Naive thymus-derived CD8-positive, alpha-beta T cell (primary cell): ENCODE measurements at regions not wholly inside any gene's neighbourhood (a gene's known extent, or its start where the extent isn't known, plus 50 kb on each side); places are given as distances from the start of the nearest gene placed in this dataset.

Experiments
- ATAC-seq, 2 donors: fragments of 150-1000 bp; cut with Tn5 transposase in 1 of 2; sonication (Bioruptor Pico), chemical (Tn5 transposase) in 1 of 2; 1 replicate in 1 of 2; 2 replicates in 1 of 2; pipeline ENCODE4 v1.10.0; 2021; ENCODE audit warnings: mild to moderate bottlenecking in 2 of 2, moderate library complexity in 2 of 2
- POLR2A ChIA-PET: fragments of 350-600 bp; sonication (Branson Sonifier 250); formaldehyde crosslinking; loops from one replicate; lab custom pipeline; 2021; ENCODE audit warnings: antibody characterized with exemption; lab: Charles Lee
- DNase-seq, 10 donors: peaks; one replicate each; pipeline versions ENCODE4 v3.0.0 to v3.0.0-alpha.2; 2020 to 2022
- H3K27ac Mint-ChIP-seq, 10 donors: one replicate each; pipeline ENCODE4 v1.8.0; 2020 to 2022; ENCODE audit warnings: mild to moderate bottlenecking in 10 of 10, mixed read lengths in 10 of 10, moderate library complexity in 4 of 10, inconsistent platforms in 1 of 10
- H3K27me3 Mint-ChIP-seq, 5 donors: one replicate each; pipeline ENCODE4 v1.8.0; 2021 to 2022; ENCODE audit warnings: mixed read lengths in 5 of 5
- H3K36me3 Mint-ChIP-seq, 3 donors: one replicate each; pipeline ENCODE4 v1.8.0; 2020 to 2022; ENCODE audit warnings: mixed read lengths in 3 of 3, mild to moderate bottlenecking in 2 of 3, inconsistent platforms in 1 of 3
- H3K4me1 Mint-ChIP-seq, 4 donors: one replicate each; pipeline ENCODE4 v1.8.0; 2021 to 2022; ENCODE audit warnings: mixed read lengths in 4 of 4
- H3K4me3 Mint-ChIP-seq, 10 donors: one replicate each; pipeline ENCODE4 v1.8.0; 2020 to 2022; ENCODE audit warnings: mild to moderate bottlenecking in 10 of 10, mixed read lengths in 10 of 10, moderate library complexity in 6 of 10, inconsistent platforms in 1 of 10
- H3K9me3 Mint-ChIP-seq, 9 donors: one replicate each; pipeline ENCODE4 v1.8.0; 2020 to 2022; ENCODE audit warnings: mixed read lengths in 9 of 9, mild to moderate bottlenecking in 3 of 9, inconsistent platforms in 1 of 9, moderate library complexity in 1 of 9

DNA sequence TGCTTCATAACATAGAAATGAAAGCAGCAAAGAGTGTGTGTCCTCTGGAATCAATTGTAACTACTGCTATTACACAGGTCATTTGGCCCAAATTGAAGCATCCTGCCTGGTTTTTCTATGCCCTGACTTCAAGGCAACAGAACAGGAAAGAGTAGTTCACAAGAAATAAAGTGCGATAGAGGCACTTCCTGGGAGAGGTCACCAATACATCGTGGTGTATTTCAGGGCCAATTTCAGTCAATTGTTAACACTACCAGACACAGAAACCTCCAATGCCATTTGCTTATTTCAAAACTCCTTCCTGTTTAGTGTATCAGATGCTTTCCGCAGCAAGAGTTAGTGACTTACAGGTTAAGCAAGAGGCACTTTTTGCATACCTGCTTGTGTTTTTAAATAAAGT, 292.1 kb downstream of the ETAA1 start:
- peaks cover 0 to 11% (median 0%) of the 10 kb centered on the region in 4 donors for H3K4me1 Mint-ChIP-seq
- H3K9me3 Mint-ChIP-seq: peaks cover 0 to 13% (median 0%) of the 10 kb centered on the region in 9 donors
- H3K27me3 Mint-ChIP-seq: peaks cover 5 to 40% (median 16%) of the 10 kb centered on the region in 5 donors
- DNase-seq (no peak), ATAC-seq (no peak)
- H3K36me3 Mint-ChIP-seq: no peaks in the 10 kb centered on the region
- no peak overlapping the region for H3K27ac Mint-ChIP-seq
- no peak overlapping the region for H3K4me3 Mint-ChIP-seq
- POLR2A ChIA-PET: no interaction called here

DNA sequence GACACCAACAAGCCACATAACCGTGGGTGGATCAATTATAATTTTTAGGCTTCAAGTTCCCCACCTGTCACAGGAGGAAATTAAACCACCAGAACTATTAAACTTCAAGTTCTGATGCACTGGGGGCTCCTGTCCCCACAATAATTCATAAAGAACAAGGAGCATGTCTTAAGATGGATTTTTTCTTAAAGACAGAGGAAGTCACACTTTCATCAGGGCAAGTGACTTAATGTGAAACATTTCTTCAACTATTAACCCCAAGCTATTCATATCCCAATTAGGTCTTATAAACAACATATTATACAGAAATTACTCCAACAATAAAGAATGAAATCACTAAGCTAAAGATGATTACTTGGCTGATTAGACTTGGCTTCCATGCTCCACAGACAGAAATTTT, 292.5 kb downstream of the ETAA1 start:
- Mint-ChIP-seq H3K27me3 (peaks cover 5 to 36% (median 16%) of the 10 kb centered on the region in 5 donors), H3K4me1 (peaks cover 0 to 13% (median under 1%) of the 10 kb centered on the region in 4 donors), H3K36me3 (no peaks in the 10 kb centered on the region), H3K9me3 (peaks cover 0 to 13% (median 0%) of the 10 kb centered on the region in 9 donors), H3K4me3 (no peak overlapping the region), H3K27ac (no peak overlapping the region)
- DNase-seq (no peak), ATAC-seq (no peak)
- POLR2A ChIA-PET: no interaction called here

- POLR2A ChIA-PET: no interaction called here
These were observed 297.3 kb downstream of the ETAA1 start for GRCh38 chr2:67694445-67694844.

GRCh38 chr2:67701011-67701410, 303.9 kb downstream of the ETAA1 start:
- no peak overlapping the region for H3K27ac Mint-ChIP-seq
- H3K36me3 Mint-ChIP-seq: peaks cover 0 to 5% (median 2%) of the 10 kb centered on the region in 3 donors
- peaks cover 0 to 11% (median under 1%) of the 10 kb centered on the region in 5 donors for H3K27me3 Mint-ChIP-seq
- no peak overlapping the region for H3K4me3 Mint-ChIP-seq
- no peaks in the 10 kb centered on the region for H3K4me1 Mint-ChIP-seq
- DNase-seq (no peak), ATAC-seq (no peak)
- peaks cover 0 to 14% (median 3%) of the 10 kb centered on the region in 9 donors for H3K9me3 Mint-ChIP-seq
- POLR2A ChIA-PET: no interaction called here

More at GRCh38 chr2:67694445-67694844, 297.3 kb downstream of the ETAA1 start:
- Mint-ChIP-seq H3K4me1 (peaks cover 0 to 8% (median under 1%) of the 10 kb centered on the region in 4 donors), H3K36me3 (peaks cover 0 to 2% (median 0%) of the 10 kb centered on the region in 3 donors), H3K27ac (no peak overlapping the region), H3K27me3 (peaks cover 4 to 25% (median 11%) of the 10 kb centered on the region in 5 donors), H3K9me3 (peaks cover 0 to 14% (median 0%) of the 10 kb centered on the region in 9 donors), H3K4me3 (no peak overlapping the region)
- ATAC-seq (no peak), DNase-seq (peak in 1 of 10 donors; percentile 5)

DNA sequence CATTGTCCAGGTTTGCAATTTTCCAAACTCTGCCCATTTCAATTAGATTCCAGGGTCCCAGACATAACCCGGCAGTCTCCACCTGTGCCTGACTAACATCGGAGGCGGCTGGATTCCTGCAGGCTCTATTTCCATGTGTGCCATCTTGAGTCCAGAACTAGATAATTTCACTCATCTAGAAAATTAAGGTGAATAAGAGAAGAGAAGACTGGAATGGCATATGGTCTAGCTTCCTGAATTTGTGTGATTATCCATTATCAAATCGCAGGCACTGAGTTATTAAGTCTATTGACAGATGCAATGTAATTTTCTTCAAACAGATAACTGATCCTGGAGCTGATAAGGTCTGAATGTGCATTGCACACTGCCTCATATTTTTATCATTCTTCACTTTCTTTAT, 305.2 kb downstream of the ETAA1 start:
- Mint-ChIP-seq H3K27ac (no peak overlapping the region), H3K4me1 (no peaks in the 10 kb centered on the region), H3K36me3 (peaks cover 0 to 5% (median under 1%) of the 10 kb centered on the region in 3 donors), H3K4me3 (no peak overlapping the region), H3K27me3 (peaks cover 0 to 9% (median 0%) of the 10 kb centered on the region in 5 donors), H3K9me3 (peaks cover 0 to 14% (median 3%) of the 10 kb centered on the region in 9 donors)
- POLR2A ChIA-PET: no interaction called here
- no peak for DNase-seq
- ATAC-seq: no peak

GRCh38 chr2:67702937-67703336, 305.8 kb downstream of the ETAA1 start:
- ATAC-seq (no peak), DNase-seq (no peak)
- POLR2A ChIA-PET: no interaction called here
- Mint-ChIP-seq H3K27ac (no peak overlapping the region), H3K36me3 (peaks cover 0 to 5% (median 0%) of the 10 kb centered on the region in 3 donors), H3K4me1 (no peaks in the 10 kb centered on the region), H3K27me3 (peaks cover 0 to 9% (median 2%) of the 10 kb centered on the region in 5 donors), H3K4me3 (no peak overlapping the region), H3K9me3 (peaks cover 0 to 14% (median 4%) of the 10 kb centered on the region in 9 donors)

DNA sequence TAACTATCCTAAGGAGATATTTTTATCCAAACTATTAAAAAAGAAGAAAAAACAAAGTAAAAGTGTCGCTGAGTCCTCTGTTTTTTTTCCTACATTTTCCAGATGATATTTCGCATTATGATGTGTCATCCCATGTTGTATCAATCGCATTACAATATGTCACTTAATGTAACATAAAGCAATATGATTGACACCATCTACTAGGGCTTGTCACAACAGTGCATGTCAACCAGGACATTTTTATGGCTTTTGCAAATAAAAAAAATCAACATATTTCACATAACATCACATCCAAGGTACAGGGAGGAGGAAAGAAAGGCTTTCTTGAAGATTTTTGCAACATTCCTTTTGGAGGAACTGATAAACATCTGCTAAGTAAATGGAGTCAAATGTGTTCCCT, 308.9 kb downstream of the ETAA1 start:
- H3K27me3 Mint-ChIP-seq: peaks cover 0 to 8% (median 2%) of the 10 kb centered on the region in 5 donors
- DNase-seq (no peak), ATAC-seq (no peak)
- POLR2A ChIA-PET: no interaction called here
- no peak overlapping the region for H3K27ac Mint-ChIP-seq
- peaks cover 0 to 2% (median 0%) of the 10 kb centered on the region in 9 donors for H3K9me3 Mint-ChIP-seq
- no peaks in the 10 kb centered on the region for H3K4me1 Mint-ChIP-seq
- H3K4me3 Mint-ChIP-seq: no peak overlapping the region
- no peaks in the 10 kb centered on the region for H3K36me3 Mint-ChIP-seq

DNA sequence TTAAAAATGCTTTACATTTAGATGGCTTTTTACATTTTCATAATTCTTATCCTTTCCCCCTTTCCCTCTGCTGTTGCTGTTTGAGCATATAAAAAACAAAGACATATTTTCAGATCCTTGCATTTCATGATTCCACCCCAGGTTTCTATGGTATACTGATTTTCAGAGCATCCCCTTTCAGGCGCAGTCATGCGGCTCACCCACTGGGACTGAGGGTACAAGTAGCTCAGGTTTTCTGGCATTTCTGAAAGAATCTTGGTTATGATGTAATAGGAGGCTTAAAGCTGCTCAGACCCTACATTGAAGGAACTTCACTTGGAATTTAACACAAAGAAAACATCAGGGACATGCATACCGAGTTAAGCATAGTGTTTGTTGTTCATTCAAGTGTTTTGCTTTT, 310.8 kb downstream of the ETAA1 start:
- Mint-ChIP-seq H3K27ac (no peak overlapping the region), H3K4me3 (no peak overlapping the region), H3K36me3 (no peaks in the 10 kb centered on the region), H3K4me1 (no peaks in the 10 kb centered on the region), H3K27me3 (peaks cover 0 to 8% (median 0%) of the 10 kb centered on the region in 5 donors), H3K9me3 (peaks cover 0 to 2% (median 0%) of the 10 kb centered on the region in 9 donors)
- DNase-seq: no peak
- ATAC-seq: no peak
- POLR2A ChIA-PET: no interaction called here

DNA sequence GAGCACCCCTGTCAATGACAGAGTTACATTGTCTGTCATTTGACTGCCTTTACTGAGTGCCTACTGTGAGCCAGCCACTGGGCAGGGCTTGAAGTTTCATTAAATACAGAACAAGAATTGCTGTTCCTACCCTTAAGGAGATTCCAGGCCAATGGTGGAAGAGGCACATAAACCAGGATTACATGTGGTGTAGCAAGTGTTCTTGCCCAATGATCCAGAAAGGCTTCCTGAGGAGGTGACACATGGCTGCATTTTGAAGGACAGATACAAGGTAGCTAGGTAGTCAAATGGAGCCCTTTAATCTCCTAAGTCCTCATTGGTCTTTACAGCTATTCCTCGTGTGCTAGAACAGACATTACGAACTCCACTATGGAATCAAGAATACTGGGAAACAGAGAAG, 312.7 kb downstream of the ETAA1 start:
- Mint-ChIP-seq H3K27me3 (peaks cover 0 to 3% (median 0%) of the 10 kb centered on the region in 5 donors), H3K36me3 (no peaks in the 10 kb centered on the region), H3K4me3 (no peak overlapping the region), H3K27ac (no peak overlapping the region), H3K4me1 (no peaks in the 10 kb centered on the region), H3K9me3 (peaks cover 0 to 4% (median 0%) of the 10 kb centered on the region in 9 donors)
- POLR2A ChIA-PET: no interaction called here
- no peak for ATAC-seq
- DNase-seq: no peak

DNA sequence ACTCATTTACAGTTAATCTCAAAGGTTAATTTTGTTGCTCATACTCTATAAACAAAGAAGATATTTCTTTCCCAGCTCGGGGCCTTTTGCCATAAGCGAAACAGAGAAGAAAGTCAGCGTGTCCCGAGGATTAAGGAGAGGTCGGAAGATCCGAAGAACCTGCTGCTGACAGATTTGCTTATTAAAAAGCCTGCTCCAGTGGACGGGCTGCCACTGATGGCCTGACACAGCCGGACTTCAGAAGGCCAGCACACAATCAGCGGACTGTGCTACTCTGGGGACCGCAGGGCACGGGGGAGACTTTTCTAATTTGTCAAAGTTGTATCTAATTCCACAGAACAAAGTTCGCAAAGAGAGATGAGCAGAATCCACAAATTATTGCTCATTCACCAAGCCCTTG, 315.4 kb downstream of the ETAA1 start:
- no peak for ATAC-seq

GRCh38 chr2:67713376-67713775, 316.2 kb downstream of the ETAA1 start:
- Mint-ChIP-seq H3K9me3 (peaks cover 0 to 3% (median 0%) of the 10 kb centered on the region in 9 donors), H3K36me3 (no peaks in the 10 kb centered on the region), H3K4me1 (no peaks in the 10 kb centered on the region), H3K4me3 (no peak overlapping the region), H3K27ac (no peak overlapping the region), H3K27me3 (peaks cover 0 to 5% (median 0%) of the 10 kb centered on the region in 5 donors)
- ATAC-seq (no peak), DNase-seq (no peak)
- POLR2A ChIA-PET: no interaction called here

More for the DNA sequence above, 315.4 kb downstream of the ETAA1 start:
- POLR2A ChIA-PET: no interaction called here
- H3K9me3 Mint-ChIP-seq: peaks cover 0 to 4% (median 0%) of the 10 kb centered on the region in 9 donors
- H3K36me3 Mint-ChIP-seq: no peaks in the 10 kb centered on the region
- H3K4me3 Mint-ChIP-seq: no peak overlapping the region
- no peak overlapping the region for H3K27ac Mint-ChIP-seq
- no peak for DNase-seq
- H3K27me3 Mint-ChIP-seq: peaks cover 0 to 2% (median 0%) of the 10 kb centered on the region in 5 donors
- H3K4me1 Mint-ChIP-seq: no peaks in the 10 kb centered on the region

GRCh38 chr2:67716895-67717396, 319.8 kb downstream of the ETAA1 start:
- POLR2A ChIA-PET: no interaction called here
- no peak overlapping the region for H3K27ac Mint-ChIP-seq
- no peaks in the 10 kb centered on the region for H3K4me1 Mint-ChIP-seq
- H3K36me3 Mint-ChIP-seq: no peaks in the 10 kb centered on the region
- no peak for ATAC-seq
- peaks cover 0 to 11% (median 3%) of the 10 kb centered on the region in 9 donors for H3K9me3 Mint-ChIP-seq
- no peak for DNase-seq
- H3K4me3 Mint-ChIP-seq: no peak overlapping the region
- H3K27me3 Mint-ChIP-seq: peaks cover 0 to 6% (median 2%) of the 10 kb centered on the region in 5 donors

GRCh38 chr2:67717692-67718091, 320.6 kb downstream of the ETAA1 start:
- DNase-seq (no peak), ATAC-seq (no peak)
- H3K9me3 Mint-ChIP-seq: peaks cover 0 to 11% (median 4%) of the 10 kb centered on the region in 9 donors
- no peaks in the 10 kb centered on the region for H3K4me1 Mint-ChIP-seq
- H3K36me3 Mint-ChIP-seq: no peaks in the 10 kb centered on the region
- no peak overlapping the region for H3K4me3 Mint-ChIP-seq
- H3K27me3 Mint-ChIP-seq: peaks cover 0 to 6% (median 2%) of the 10 kb centered on the region in 5 donors
- no peak overlapping the region for H3K27ac Mint-ChIP-seq
- POLR2A ChIA-PET: no interaction called here

DNA sequence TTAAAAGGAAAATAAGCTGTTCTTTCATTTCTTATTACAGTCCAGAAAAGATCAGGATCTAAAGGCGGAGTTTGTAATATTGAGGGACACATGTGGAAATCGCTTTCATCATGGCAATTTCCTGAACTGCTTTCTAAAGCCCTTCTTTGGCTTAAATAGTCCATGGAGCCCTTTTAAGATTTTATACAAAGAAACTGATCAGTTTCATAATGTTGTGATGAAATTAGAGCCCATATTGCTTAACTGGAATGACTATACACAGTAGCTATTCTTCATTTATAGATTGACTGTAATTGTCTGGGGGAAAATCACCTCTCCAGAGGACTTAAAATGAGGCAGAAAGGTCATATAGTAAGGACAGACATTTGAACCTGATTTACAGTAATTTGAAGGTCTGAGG, 322.2 kb downstream of the ETAA1 start:
- DNase-seq (no peak), ATAC-seq (no peak)
- no peaks in the 10 kb centered on the region for H3K4me1 Mint-ChIP-seq
- H3K9me3 Mint-ChIP-seq: peaks cover 0 to 11% (median 2%) of the 10 kb centered on the region in 9 donors
- H3K4me3 Mint-ChIP-seq: no peak overlapping the region
- POLR2A ChIA-PET: no interaction called here
- H3K27me3 Mint-ChIP-seq: peaks cover 0 to 6% (median 2%) of the 10 kb centered on the region in 5 donors
- H3K27ac Mint-ChIP-seq: no peak overlapping the region
- no peaks in the 10 kb centered on the region for H3K36me3 Mint-ChIP-seq
